ENCODE measurements at regions not wholly inside any gene's neighbourhood (a gene's known extent, or its start where the extent isn't known, plus 50 kb on each side); places are given as distances from the start of the nearest gene placed in this dataset.

- DNase-seq: peak; percentile 54
Observed at GRCh38 chr6:15062516-15063252, 183.2 kb upstream of the JARID2 start.

GRCh38 chr6:15063253-15063853 lies 182.5 kb upstream of the JARID2 start:
- no peak for DNase-seq

- DNase-seq: no peak
Observed at GRCh38 chr6:15065261-15065989, 180.4 kb upstream of the JARID2 start.

DNA sequence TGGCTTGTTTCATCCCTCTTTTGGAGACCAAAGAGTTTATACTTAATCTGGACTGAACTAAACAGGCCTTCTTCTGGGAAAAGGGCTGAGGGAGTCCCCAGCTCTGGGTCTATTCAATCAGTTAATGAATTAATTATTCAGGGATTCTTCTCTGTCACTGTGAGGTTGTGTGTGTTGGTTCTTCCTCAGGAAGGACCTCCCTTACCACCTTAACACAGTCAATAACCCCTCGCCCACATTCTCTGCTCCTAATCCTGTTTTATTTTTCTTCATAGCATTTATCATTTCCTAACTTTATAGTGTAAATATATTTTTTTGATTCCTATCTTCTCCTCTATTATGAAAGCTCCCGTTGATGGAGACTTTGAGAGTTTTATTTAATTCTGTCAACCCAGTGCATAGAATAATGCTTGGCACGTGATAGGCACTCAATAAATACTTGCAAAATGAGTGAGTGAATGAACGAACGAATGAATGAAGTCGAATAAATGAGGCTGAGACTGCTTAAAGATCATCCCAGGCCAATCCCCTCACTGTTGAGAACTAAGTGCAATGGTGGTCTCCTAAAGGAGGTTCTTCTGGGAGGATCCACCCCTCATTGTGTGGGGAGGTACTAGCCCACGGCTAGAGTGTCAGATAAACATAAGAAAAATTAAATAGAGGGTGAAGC lies 179.6 kb upstream of the JARID2 start:
- DNase-seq: no peak

- no peak for DNase-seq
Observed at GRCh38 chr6:15073344-15073789, 172.5 kb upstream of the JARID2 start.

GRCh38 chr6:15073883-15074465 lies 171.9 kb upstream of the JARID2 start:
- no peak for DNase-seq

DNA sequence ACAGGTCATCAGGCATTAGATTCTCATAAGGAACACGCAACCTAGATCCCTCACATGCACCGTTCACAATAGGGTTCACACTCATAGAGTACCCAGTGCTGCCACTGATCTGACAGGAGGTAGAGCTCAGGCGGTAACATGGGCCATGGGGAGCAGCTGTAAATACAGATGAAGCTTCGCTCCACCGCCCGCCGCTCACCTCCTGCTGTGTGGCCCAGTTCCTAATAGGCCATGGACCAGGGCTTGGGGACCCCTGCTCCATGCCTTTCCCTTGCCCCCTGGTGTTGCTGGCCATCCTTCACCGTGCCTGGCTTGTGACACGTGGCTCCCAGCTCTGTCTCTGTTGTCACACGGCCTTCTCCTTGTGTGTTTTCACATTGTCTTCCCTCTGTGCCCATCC lies 171.1 kb upstream of the JARID2 start:
- DNase-seq: no peak

DNA sequence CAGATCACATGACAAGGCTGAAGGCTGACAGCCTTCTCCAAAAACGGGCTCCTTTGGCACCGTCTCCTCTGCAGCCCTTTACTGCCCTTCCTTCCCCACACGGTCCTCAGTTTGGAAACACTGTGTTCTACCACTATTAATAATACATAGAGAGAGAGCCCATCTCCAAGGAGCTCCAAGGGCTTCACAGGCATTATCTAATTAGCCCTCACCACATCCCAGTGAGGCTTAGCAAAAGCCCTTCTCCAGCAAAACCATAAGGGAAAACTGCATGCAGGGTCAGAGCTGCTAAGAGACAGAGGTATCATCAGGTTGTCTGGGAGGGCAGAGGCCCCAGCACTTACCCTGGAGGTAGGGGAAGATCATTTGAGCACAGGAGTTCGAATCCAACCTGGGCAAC lies 169.3 kb upstream of the JARID2 start:
- no peak for DNase-seq

DNA sequence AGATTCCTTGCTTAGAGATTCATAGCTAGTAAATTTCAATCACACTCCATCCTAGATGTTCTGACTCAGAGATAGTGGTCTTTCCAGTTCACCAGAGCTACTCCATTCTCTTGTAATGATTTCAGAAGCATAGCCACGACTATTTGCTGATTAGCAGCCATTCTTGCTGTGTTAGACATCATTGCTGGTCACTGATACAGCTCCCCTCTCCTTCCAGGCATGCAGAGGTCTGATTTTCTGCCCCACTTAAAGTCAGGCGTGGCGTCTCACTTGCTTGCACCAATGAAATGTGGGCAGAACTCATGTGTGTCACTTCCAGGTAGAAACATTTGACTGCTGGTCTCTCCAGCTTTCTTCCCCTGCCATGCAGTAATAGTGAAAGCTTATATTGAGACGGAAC lies 168.9 kb upstream of the JARID2 start:
- DNase-seq: no peak

GRCh38 chr6:15077961-15078360 lies 167.9 kb upstream of the JARID2 start:
- no peak for DNase-seq

DNA sequence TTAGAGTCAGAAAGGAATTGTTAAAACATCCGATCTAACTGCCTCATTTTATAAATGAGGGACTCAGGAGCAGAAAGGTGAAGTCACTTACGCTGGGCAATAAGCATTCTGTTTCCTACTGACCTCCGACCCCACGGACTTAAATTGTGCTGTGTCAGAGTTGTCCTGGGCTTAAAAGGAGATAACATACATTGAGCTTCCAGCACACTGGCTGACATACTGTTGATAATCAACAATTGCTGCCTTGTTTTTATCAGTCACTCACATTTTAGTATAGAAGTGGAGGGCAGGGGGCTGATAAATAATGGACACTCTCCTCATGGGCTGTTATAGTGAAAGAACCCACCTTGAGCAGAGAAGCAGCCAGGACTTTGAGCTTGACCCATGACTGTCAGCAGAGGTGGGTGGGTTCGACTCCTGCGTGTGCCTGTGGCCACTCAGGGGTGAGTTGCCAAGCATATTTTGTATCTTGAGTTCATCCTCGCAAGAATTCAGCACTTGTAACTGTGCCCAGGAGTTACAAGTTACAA lies 166.5 kb upstream of the JARID2 start:
- no peak for DNase-seq

GRCh38 chr6:15080895-15081294 lies 165.0 kb upstream of the JARID2 start:
- no peak for DNase-seq

GRCh38 chr6:15081447-15081846 lies 164.4 kb upstream of the JARID2 start:
- DNase-seq: no peak

DNA sequence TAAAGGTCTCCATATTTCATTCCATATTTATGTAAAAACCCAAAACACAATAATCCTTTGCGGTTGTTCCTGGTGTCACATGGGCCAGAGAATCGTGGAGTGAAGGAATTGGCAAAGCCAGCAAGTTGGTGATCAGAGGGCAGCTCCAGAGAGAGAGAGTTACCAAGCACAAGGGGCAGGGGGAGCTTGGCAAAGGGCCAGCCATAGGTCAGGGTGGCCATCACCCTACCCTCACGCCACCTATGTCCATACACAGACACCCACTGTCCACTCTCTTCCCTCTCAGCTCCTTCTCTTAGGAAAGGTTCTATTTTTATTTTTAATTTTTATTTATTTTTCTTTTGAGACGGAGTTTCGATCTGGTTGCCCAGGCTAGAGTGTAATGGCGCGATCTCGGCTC lies 163.2 kb upstream of the JARID2 start:
- no peak for DNase-seq

DNA sequence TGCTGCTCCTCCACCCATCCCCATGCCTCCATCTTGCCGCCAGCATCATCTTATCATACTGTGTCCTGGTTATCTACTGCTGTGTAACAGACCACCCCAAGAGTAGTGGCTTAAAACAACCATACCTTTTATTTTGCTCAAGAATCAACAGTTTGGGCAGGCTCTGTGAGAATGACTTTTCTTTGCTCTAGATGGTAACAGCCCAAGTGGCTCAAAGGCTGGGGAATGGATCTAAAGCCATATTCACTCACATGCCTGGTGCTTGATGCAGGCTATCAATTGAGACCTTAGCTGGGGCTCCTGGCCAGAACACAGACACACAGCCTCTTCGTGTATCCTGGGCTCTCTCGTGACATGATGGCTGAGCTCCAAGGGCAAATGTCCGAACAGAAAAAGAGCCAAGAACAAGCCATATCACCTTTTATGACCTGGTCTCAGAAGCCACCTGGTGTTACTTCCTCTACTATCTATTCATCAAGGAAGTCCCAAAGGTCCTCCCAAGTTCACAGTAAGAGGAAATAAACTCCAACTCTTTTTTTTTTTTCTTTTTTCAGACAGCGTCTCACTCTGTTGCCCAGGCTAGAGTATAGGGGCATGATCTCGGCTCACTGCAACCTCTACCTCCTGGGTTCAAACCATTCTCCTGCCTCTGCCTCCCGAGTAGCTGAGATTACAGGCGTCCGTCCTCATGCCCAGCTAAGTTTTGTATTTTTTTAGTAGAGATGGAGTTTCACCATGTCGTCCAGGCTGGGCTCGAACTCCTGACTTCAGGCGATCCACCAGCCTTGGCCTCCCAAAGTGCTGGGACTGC lies 159.3 kb upstream of the JARID2 start:
- DNase-seq: no peak

GRCh38 chr6:15087186-15087589 lies 158.7 kb upstream of the JARID2 start:
- DNase-seq: no peak

DNA sequence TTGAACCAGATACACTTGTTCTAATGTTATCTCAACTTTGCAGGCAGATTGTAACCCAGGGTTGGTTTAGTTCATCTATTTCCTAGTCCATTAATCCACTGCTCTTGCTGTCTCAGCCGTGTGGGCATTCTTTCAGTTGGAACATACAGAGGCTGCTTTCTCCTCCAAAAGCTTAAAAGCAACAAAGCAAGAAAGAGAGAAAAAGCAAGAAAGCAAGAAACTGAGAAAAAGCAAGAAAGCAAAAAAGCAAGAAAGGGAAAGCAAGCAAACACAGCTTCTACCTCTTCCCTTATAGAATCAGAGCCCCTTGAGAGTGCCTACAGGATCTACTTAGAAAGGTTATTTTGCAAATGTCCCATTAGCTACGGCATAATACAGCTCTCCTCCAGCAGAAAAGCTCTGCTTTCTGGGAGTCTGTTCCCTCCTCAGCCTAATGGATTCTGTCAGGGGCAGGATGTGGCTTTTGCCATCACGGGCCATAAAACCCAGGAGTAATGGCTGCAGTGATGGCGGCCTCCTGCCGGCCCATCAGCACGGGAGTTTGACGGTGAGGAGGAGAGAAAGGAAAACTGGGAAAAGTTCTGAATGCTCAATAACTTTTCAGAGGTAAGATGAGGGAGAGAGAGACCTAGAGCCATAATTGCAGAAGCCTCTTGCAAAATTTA lies 156.8 kb upstream of the JARID2 start:
- DNase-seq: no peak

DNA sequence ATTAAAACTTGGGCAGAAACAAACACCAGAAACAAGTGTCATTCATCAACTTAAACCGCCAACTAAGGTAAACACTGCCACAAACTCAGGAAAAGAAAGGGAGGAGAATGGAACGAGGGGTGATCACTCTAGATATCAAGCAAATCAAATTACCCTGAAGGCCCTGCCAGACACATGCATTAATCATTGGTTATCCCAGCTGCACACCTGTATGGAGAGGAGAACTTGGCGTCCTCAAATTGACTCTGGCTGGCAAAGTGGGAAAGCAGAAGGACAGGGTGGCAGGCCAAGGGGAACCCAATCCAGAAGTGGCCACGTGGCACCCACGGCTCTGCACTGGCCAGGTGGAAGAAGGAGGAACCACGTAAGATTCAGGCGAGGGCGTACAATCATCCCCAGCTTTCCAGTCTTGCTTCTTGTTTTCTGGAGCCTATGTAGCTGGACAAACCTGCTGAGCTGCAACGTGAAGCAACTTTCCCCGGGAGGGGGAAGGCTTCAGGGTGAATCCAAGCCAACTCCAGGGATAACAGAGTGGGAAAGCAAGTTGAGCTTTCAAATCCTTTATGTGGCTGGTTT lies 156.2 kb upstream of the JARID2 start:
- no peak for DNase-seq

DNA sequence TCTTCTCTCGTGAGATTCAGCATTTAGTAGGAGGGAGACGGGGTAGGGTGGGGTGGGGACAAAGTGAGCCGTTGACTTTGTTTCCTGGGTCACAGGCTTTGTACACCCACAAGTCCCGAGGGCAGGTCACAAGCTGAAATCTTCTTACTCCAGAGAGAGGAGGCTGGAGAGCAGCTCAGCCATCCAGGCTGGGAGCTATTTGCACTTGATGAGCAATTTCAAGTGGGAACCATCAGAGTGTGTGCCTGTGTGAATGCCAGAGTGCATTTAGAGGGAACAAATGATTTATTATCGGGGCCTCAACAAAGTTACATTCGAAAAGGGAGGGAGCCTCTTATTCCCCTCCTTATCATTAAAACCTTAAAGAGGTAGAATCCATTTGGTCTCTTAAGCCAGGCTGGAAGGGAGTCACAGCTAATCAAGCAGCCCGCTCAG lies 155.7 kb upstream of the JARID2 start:
- no peak for DNase-seq

- no peak for DNase-seq
Observed at GRCh38 chr6:15090745-15091384, 155.0 kb upstream of the JARID2 start.
